Stimulated activated CD8-positive, alpha-beta memory T cell treated with anti-CD3 and anti-CD28 coated beads, Interleukin-15, amount 100 ng/mL, for 1 hour (primary cell): ENCODE measurements at regions not wholly inside any gene's neighbourhood (a gene's known extent, or its start where the extent isn't known, plus 50 kb on each side); places are given as distances from the start of the nearest gene placed in this dataset.

Experiments
- DNase-seq: peaks from one replicate; pipeline ENCODE4 v3.0.0-alpha.2; 2020; ENCODE audit warnings: low read depth

GRCh38 chr22:22999523-22999922 lies 70.8 kb upstream of the GNAZ start:
- no peak for DNase-seq

- no peak for DNase-seq
Measured at GRCh38 chr22:23000657-23001347, 69.5 kb upstream of the GNAZ start.

GRCh38 chr22:23001463-23001862 lies 68.9 kb upstream of the GNAZ start:
- no peak for DNase-seq

GRCh38 chr22:23002612-23003180 lies 67.6 kb upstream of the GNAZ start:
- no peak for DNase-seq

GRCh38 chr22:23007823-23008222 lies 62.5 kb upstream of the GNAZ start:
- DNase-seq = no peak

- DNase-seq = no peak
Measured at GRCh38 chr22:23008896-23009295, 61.4 kb upstream of the GNAZ start.
